Trophoblast cell (in vitro differentiated cells and primary cell): ENCODE measurements at regions not wholly inside any gene's neighbourhood (a gene's known extent, or its start where the extent isn't known, plus 50 kb on each side); places are given as distances from the start of the nearest gene placed in this dataset.

ENCODE experiments used
- DNase-seq, 2 donors: peaks; one replicate each; pipeline ENCODE4 v3.0.0-alpha.2; 2016
- H2AFZ ChIP-seq: 2 replicates; pipeline ENCODE4 v1.6.1; 2013; ENCODE audit warnings: low read length, moderate library complexity, mild to moderate bottlenecking; ENCODE audit not compliant: insufficient read depth, poor library complexity
- H2AK5ac ChIP-seq: 2 replicates; pipeline ENCODE4 v1.6.1; 2013; ENCODE audit warnings: mild to moderate bottlenecking, low read length
- H2BK120ac ChIP-seq: 2 replicates; pipeline ENCODE4 v1.6.1; 2013; ENCODE audit warnings: low read length, mild to moderate bottlenecking, moderate library complexity; ENCODE audit not compliant: insufficient read depth, poor library complexity
- H2BK12ac ChIP-seq: 2 replicates; pipeline ENCODE4 v1.6.1; 2013; ENCODE audit warnings: mild to moderate bottlenecking, low read length, moderate library complexity
- H2BK5ac ChIP-seq: 2 replicates; pipeline ENCODE4 v1.6.1; 2013; ENCODE audit warnings: low read length, low read depth, moderate library complexity, mild to moderate bottlenecking; ENCODE audit not compliant: poor library complexity
- H3K14ac ChIP-seq: 2 replicates; pipeline ENCODE4 v1.6.1; 2013; ENCODE audit warnings: mild to moderate bottlenecking, low read length
- H3K18ac ChIP-seq: 2 replicates; pipeline ENCODE4 v1.6.1; 2013; ENCODE audit warnings: mild to moderate bottlenecking, low read length
- H3K23ac ChIP-seq: 2 replicates; pipeline ENCODE4 v1.6.1; 2013; ENCODE audit warnings: low read length
- H3K27ac ChIP-seq: 2 replicates; pipeline ENCODE4 v1.5.1; 2013; ENCODE audit warnings: low read depth, mild to moderate bottlenecking, inconsistent platforms, low read length, moderate library complexity
- H3K27me3 ChIP-seq: 2 replicates; pipeline ENCODE4 v1.6.1; 2013; ENCODE audit warnings: inconsistent platforms, mild to moderate bottlenecking, low read length, moderate library complexity; ENCODE audit not compliant: insufficient read depth
- H3K36me3 ChIP-seq, 2 experiments: 1 replicate in 1 of 2; 2 replicates in 1 of 2; pipeline ENCODE4 v1.6.1; 2013; ENCODE audit warnings: low read length in 2 of 2, mild to moderate bottlenecking in 2 of 2, moderate library complexity in 1 of 2; ENCODE audit not compliant: insufficient read depth in 2 of 2, control insufficient read depth in 1 of 2
- H3K4ac ChIP-seq: 2 replicates; pipeline ENCODE4 v1.6.1; 2013; ENCODE audit warnings: low read depth, mild to moderate bottlenecking, low read length, moderate library complexity
- H3K4me1 ChIP-seq, 2 experiments: 1 replicate in 1 of 2; 2 replicates in 1 of 2; pipeline ENCODE4 v1.6.1; 2013; ENCODE audit warnings: low read length in 2 of 2, mild to moderate bottlenecking in 2 of 2, moderate library complexity in 1 of 2; ENCODE audit not compliant: insufficient read depth in 2 of 2, control insufficient read depth in 1 of 2
- H3K4me2 ChIP-seq: 2 replicates; pipeline ENCODE4 v1.6.1; 2013; ENCODE audit warnings: inconsistent platforms, mild to moderate bottlenecking, low read length, moderate library complexity
- H3K4me3 ChIP-seq: 2 replicates; pipeline ENCODE4 v1.5.1; 2013; ENCODE audit warnings: mild to moderate bottlenecking, low read depth, low read length, inconsistent platforms
- H3K79me1 ChIP-seq: one replicate; pipeline ENCODE4 v1.6.1; 2013; ENCODE audit warnings: low read length
- H3K79me2 ChIP-seq: 2 replicates; pipeline ENCODE4 v1.6.1; 2013; ENCODE audit warnings: low read length, mild to moderate bottlenecking; ENCODE audit not compliant: control insufficient read depth, insufficient read depth, poor library complexity
- H3K9ac ChIP-seq: 2 replicates; pipeline ENCODE4 v1.6.1; 2013; ENCODE audit warnings: mild to moderate bottlenecking, low read length
- H3K9me3 ChIP-seq: 2 replicates; pipeline ENCODE4 v1.6.1; 2013; ENCODE audit warnings: low read depth, mild to moderate bottlenecking, control low read depth, inconsistent platforms, low read length; ENCODE audit not compliant: insufficient read depth
- H4K12ac ChIP-seq: 2 replicates; pipeline ENCODE4 v1.6.1; 2013; ENCODE audit warnings: low read depth, mild to moderate bottlenecking, low read length, moderate library complexity
- H4K8ac ChIP-seq: 2 replicates; pipeline ENCODE4 v1.6.1; 2013; ENCODE audit warnings: low read depth, mild to moderate bottlenecking, low read length, moderate library complexity
- H4K91ac ChIP-seq: one replicate; pipeline ENCODE4 v1.6.1; 2013; ENCODE audit warnings: low read depth, mild to moderate bottlenecking, low read length, moderate library complexity
- WGBS: extraction: QIAGEN DNeasy Blood & Tissue Kit; methylation state at CpG from one replicate; pipeline ENCODE4 v1.1.7; 2013; ENCODE audit warnings: missing lambda C conversion rate; ENCODE audit not compliant: insufficient read length, insufficient coverage; ENCODE audit errors: extremely low coverage; 5-methylcytosine and 5-hydroxymethylcytosine counted together

DNA sequence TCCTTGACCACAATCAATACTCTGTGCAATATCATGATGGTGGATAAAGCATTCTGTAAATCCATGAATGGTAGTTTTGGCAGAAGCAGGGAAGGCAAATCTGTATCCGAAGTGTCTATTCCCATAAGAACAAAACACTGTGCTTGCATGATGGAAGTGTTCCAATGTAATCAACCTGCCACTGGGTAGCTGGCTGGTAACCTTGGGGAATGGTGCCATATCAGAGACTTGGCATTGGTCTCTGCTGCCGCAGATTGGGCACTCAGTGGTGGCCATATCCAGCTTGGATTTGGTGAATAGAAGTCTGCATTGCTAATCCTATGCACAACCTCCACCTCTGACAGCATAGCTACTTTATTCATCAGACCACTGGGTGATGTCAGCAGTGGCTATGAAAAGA lies 114.3 kb upstream of the EMCN start:
- Histone ChIP-seq H3K79me1 (no peaks in the 10 kb centered on the region), H4K8ac (no peak overlapping the region), H3K27ac (no peak overlapping the region), H4K91ac (no peak overlapping the region), H3K9me3 (peaks cover 2% of the 10 kb centered on the region), H3K14ac (no peak overlapping the region), H3K4me3 (no peak overlapping the region), H2AFZ (no peak overlapping the region), H2BK120ac (no peak overlapping the region), H3K4ac (no peak overlapping the region), H3K4me1 (peaks cover 3 to 6% of the 10 kb centered on the region in 2 experiments), H3K4me2 (no peak overlapping the region), H3K27me3 (no peaks in the 10 kb centered on the region), H3K9ac (no peak overlapping the region), H3K79me2 (no peaks in the 10 kb centered on the region), H2BK12ac (no peak overlapping the region), H3K23ac (no peak overlapping the region), H2BK5ac (no peak overlapping the region), H2AK5ac (no peak overlapping the region), H3K18ac (no peak overlapping the region), H3K36me3 (no peaks in the 10 kb centered on the region), H4K12ac (no peak overlapping the region)
- no peak for DNase-seq
- WGBS = no CpG with 5 or more reads among the region's 2 CpGs

- Histone ChIP-seq H3K18ac (no peak overlapping the region), H4K8ac (no peak overlapping the region), H3K4ac (no peak overlapping the region), H3K79me2 (no peaks in the 10 kb centered on the region), H3K23ac (no peak overlapping the region), H3K4me1 (peaks cover 3 to 6% of the 10 kb centered on the region in 2 experiments), H3K14ac (no peak overlapping the region), H2AK5ac (no peak overlapping the region), H3K79me1 (no peaks in the 10 kb centered on the region), H3K36me3 (no peaks in the 10 kb centered on the region), H2BK120ac (no peak overlapping the region), H2BK12ac (no peak overlapping the region), H3K9ac (no peak overlapping the region), H3K4me3 (no peak overlapping the region), H3K27me3 (no peaks in the 10 kb centered on the region), H3K9me3 (peaks cover 2% of the 10 kb centered on the region), H3K4me2 (no peak overlapping the region), H2AFZ (no peak overlapping the region), H2BK5ac (no peak overlapping the region), H3K27ac (no peak overlapping the region), H4K91ac (no peak overlapping the region), H4K12ac (no peak overlapping the region)
- peak in 1 of 2 donors; percentile 34 for DNase-seq
- no CpG with 5 or more reads among the region's 3 CpGs for whole genome bisulfite sequencing
These were observed 113.6 kb upstream of the EMCN start for GRCh38 chr4:100631281-100631968.

DNA sequence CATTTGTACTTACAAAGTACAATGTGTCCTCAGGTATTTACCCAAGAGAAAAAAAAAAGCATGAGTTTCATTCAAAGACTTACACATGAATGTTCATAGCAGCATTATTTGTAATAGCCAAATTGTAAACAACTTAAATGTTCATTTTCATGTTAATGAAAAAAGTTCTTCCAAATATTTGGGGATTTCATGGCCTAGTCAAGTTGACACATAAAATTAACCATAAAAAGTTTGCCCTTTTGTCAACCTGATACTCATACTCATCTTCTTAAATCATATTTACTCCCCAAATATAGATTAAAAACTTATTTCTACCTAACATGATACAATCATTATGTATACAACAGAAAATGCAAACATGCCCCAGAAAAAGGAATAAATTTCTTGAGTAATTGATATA lies 112.5 kb upstream of the EMCN start:
- Histone ChIP-seq H3K27ac (no peak overlapping the region), H3K4ac (no peak overlapping the region), H4K12ac (no peak overlapping the region), H2BK120ac (no peak overlapping the region), H3K4me2 (no peak overlapping the region), H2AK5ac (no peak overlapping the region), H2BK12ac (no peak overlapping the region), H3K36me3 (no peaks in the 10 kb centered on the region), H3K14ac (no peak overlapping the region), H2BK5ac (no peak overlapping the region), H3K27me3 (no peaks in the 10 kb centered on the region), H3K18ac (no peak overlapping the region), H3K79me1 (no peaks in the 10 kb centered on the region), H2AFZ (no peak overlapping the region), H3K79me2 (no peaks in the 10 kb centered on the region), H3K23ac (no peak overlapping the region), H3K4me3 (no peak overlapping the region), H3K9ac (no peak overlapping the region), H3K9me3 (no peaks in the 10 kb centered on the region), H3K4me1 (peaks cover under 1 to 1% of the 10 kb centered on the region in 2 experiments), H4K91ac (no peak overlapping the region), H4K8ac (no peak overlapping the region)
- DNase-seq = no peak

GRCh38 chr4:100609810-100610209 lies 92.0 kb upstream of the EMCN start:
- Histone ChIP-seq H3K79me2 (no peaks in the 10 kb centered on the region), H3K9me3 (no peaks in the 10 kb centered on the region), H2BK120ac (no peak overlapping the region), H3K27me3 (no peaks in the 10 kb centered on the region), H2BK12ac (no peak overlapping the region), H3K23ac (no peak overlapping the region), H3K36me3 (no peaks in the 10 kb centered on the region), H3K4me2 (no peak overlapping the region), H3K14ac (no peak overlapping the region), H3K9ac (no peak overlapping the region), H3K4me1 (no peaks in the 10 kb centered on the region), H3K79me1 (no peaks in the 10 kb centered on the region), H2BK5ac (no peak overlapping the region), H4K91ac (no peak overlapping the region), H3K4me3 (no peak overlapping the region), H3K4ac (no peak overlapping the region), H2AFZ (no peak overlapping the region), H3K18ac (no peak overlapping the region), H4K12ac (no peak overlapping the region), H2AK5ac (no peak overlapping the region), H3K27ac (no peak overlapping the region), H4K8ac (no peak overlapping the region)
- no CpG with 5 or more reads among the region's 1 CpG for WGBS
- DNase-seq = no peak
